ENCODE measurements at regions not wholly inside any gene's neighbourhood (a gene's known extent, or its start where the extent isn't known, plus 50 kb on each side); places are given as distances from the start of the nearest gene placed in this dataset.

DNA sequence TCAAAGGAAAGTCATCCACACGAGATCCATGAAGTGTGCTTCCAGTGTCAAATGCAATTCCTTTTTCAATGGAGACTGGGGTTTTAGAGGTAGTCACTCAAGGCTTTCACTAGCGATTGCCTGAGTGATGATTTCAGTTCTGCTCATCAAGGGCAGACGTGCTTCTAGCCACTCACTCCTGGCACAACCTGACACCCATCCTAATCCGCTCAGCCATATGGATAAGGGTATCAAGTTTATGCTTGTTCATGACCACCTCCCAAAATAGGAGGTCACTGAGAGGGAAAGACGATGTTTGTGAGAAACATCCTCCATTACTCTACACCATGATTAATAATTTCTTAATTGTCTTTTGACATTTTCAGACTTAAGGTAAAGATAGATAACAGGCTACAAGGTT is 91.3 kb upstream of the HEY2 start:
- TF ChIP-seq JUND (IDR thresholded peaks at IDR 0.05): no peak
- no peak for TF ChIP-seq SMC3 (IDR thresholded peaks at IDR 0.05; ENCODE audit: low read depth, low read length)
- TF ChIP-seq NRF1 (IDR thresholded peaks at IDR 0.05; ENCODE audit: low read depth, low read length): no peak
- TF ChIP-seq GATA2 (CRISPR knock-in tag; IDR thresholded peaks at IDR 0.05): no peak
- no peak for TF ChIP-seq POLR2AphosphoS5 (IDR thresholded peaks at IDR 0.05; ENCODE audit: low read depth, low read length)
- no peak for TF ChIP-seq RAD21 (IDR thresholded peaks at IDR 0.05; ENCODE audit: low read length)
- no peak for TF ChIP-seq FOXJ3 (CRISPR knock-in tag; IDR thresholded peaks at IDR 0.05)
- TF ChIP-seq, protein P1, sequence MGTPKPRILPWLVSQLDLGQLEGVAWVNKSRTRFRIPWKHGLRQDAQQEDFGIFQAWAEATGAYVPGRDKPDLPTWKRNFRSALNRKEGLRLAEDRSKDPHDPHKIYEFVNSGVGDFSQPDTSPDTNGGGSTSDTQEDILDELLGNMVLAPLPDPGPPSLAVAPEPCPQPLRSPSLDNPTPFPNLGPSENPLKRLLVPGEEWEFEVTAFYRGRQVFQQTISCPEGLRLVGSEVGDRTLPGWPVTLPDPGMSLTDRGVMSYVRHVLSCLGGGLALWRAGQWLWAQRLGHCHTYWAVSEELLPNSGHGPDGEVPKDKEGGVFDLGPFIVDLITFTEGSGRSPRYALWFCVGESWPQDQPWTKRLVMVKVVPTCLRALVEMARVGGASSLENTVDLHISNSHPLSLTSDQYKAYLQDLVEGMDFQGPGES (IDR thresholded peaks at IDR 0.05; ENCODE audit: low read depth, low read length): no peak
- TF ChIP-seq, protein P2, sequence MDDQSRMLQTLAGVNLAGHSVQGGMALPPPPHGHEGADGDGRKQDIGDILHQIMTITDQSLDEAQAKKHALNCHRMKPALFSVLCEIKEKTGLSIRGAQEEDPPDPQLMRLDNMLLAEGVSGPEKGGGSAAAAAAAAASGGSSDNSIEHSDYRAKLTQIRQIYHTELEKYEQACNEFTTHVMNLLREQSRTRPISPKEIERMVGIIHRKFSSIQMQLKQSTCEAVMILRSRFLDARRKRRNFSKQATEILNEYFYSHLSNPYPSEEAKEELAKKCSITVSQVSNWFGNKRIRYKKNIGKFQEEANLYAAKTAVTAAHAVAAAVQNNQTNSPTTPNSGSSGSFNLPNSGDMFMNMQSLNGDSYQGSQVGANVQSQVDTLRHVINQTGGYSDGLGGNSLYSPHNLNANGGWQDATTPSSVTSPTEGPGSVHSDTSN (IDR thresholded peaks at IDR 0.05): no peak
- no peak for TF ChIP-seq TEAD4 (IDR thresholded peaks at IDR 0.05; ENCODE audit: borderline replicate concordance, insufficient read depth)
- TF ChIP-seq TAF1 (IDR thresholded peaks at IDR 0.05; ENCODE audit: borderline replicate concordance, low read depth, low read length): no peak
- TF ChIP-seq ELF1 (IDR thresholded peaks at IDR 0.05): no peak
- H2AFZ ChIP-seq (ENCODE audit: low read depth): no peak overlapping the region
- H3F3A ChIP-seq (replicated peaks; ENCODE audit: insufficient read depth): no peaks in the 10 kb centered on the region
- WGBS (ENCODE audit: low lambda C conversion rate): 2% methylated on average over 4 of the region's 5 CpGs
- H3K4me1 ChIP-seq (ENCODE audit: control insufficient read depth in 1 of 2, insufficient read depth in 2 of 2, low read depth in 1 of 2, low read length in 1 of 2): no peaks in the 10 kb centered on the region
- H3K9me3 ChIP-seq: no peaks in the 10 kb centered on the region
- H4K20me1 ChIP-seq (ENCODE audit: insufficient read depth): no peaks in the 10 kb centered on the region
- CTCF ChIA-PET: no interaction called here
- H3K4me3 ChIP-seq (ENCODE audit: low read depth in 2 of 2, low read length in 1 of 2): no peak overlapping the region
- H3K27me3 ChIP-seq (ENCODE audit: insufficient read depth): no peaks in the 10 kb centered on the region
- POLR2A ChIA-PET: no interaction called here
- DNase-seq: no peak
- no peak overlapping the region for H3K27ac ChIP-seq (ENCODE audit: low read depth in 2 of 2, low read length in 1 of 2)
- no peak overlapping the region for H3K4me2 ChIP-seq
- no peaks in the 10 kb centered on the region for H3K36me3 ChIP-seq (replicated peaks in 1 of 2; ENCODE audit: control insufficient read depth in 1 of 2, insufficient read depth in 2 of 2, low read length in 1 of 2)
- H3K9ac ChIP-seq: no peak overlapping the region
- no peaks in the 10 kb centered on the region for H3K9me2 ChIP-seq
- no peaks in the 10 kb centered on the region for H3K79me2 ChIP-seq (ENCODE audit: insufficient read depth)

DNA sequence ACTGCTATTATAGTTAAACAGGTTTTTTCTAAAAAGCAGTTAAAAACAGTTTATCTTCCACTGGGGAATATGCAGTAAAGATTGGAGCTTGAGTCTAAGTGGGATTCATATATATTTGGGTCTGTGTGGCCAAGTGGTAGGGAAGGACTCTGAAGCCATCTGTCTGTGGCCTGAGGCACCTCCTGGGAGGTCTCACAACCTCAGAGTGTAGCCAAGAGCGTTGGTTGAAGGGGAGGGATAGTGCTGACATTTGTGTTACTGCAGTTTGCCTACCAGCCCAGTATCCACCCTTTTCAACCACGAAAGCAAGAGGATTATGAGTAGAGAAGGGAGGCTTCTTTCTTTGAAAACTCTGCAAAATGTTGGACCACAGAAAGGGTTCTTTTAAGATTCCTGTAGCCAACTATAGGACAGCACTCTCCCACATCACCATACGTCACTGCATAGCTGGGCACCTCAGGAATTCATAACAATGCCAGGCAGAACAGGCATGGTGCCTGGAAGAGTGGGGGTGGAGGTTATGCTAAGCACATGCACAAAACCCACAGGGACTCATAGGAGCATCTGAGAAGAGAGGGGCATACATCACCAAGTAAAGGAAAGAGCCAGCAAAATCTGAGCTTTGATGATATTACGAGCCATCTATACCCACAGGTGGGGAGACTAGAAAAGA is 90.5 kb upstream of the HEY2 start:
- CTCF ChIA-PET: no interaction called here
- TF ChIP-seq, protein P3, sequence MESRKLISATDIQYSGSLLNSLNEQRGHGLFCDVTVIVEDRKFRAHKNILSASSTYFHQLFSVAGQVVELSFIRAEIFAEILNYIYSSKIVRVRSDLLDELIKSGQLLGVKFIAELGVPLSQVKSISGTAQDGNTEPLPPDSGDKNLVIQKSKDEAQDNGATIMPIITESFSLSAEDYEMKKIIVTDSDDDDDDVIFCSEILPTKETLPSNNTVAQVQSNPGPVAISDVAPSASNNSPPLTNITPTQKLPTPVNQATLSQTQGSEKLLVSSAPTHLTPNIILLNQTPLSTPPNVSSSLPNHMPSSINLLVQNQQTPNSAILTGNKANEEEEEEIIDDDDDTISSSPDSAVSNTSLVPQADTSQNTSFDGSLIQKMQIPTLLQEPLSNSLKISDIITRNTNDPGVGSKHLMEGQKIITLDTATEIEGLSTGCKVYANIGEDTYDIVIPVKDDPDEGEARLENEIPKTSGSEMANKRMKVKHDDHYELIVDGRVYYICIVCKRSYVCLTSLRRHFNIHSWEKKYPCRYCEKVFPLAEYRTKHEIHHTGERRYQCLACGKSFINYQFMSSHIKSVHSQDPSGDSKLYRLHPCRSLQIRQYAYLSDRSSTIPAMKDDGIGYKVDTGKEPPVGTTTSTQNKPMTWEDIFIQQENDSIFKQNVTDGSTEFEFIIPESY (IDR thresholded peaks at IDR 0.05; ENCODE audit: borderline replicate concordance, low read depth): no peak
- TF ChIP-seq, protein P4, sequence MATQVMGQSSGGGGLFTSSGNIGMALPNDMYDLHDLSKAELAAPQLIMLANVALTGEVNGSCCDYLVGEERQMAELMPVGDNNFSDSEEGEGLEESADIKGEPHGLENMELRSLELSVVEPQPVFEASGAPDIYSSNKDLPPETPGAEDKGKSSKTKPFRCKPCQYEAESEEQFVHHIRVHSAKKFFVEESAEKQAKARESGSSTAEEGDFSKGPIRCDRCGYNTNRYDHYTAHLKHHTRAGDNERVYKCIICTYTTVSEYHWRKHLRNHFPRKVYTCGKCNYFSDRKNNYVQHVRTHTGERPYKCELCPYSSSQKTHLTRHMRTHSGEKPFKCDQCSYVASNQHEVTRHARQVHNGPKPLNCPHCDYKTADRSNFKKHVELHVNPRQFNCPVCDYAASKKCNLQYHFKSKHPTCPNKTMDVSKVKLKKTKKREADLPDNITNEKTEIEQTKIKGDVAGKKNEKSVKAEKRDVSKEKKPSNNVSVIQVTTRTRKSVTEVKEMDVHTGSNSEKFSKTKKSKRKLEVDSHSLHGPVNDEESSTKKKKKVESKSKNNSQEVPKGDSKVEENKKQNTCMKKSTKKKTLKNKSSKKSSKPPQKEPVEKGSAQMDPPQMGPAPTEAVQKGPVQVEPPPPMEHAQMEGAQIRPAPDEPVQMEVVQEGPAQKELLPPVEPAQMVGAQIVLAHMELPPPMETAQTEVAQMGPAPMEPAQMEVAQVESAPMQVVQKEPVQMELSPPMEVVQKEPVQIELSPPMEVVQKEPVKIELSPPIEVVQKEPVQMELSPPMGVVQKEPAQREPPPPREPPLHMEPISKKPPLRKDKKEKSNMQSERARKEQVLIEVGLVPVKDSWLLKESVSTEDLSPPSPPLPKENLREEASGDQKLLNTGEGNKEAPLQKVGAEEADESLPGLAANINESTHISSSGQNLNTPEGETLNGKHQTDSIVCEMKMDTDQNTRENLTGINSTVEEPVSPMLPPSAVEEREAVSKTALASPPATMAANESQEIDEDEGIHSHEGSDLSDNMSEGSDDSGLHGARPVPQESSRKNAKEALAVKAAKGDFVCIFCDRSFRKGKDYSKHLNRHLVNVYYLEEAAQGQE (IDR thresholded peaks at IDR 0.05; ENCODE audit: low read depth, low read length): no peak
- TF ChIP-seq SMC3 (IDR thresholded peaks at IDR 0.05; ENCODE audit: low read depth, low read length) (no peak), FOXJ3 (CRISPR knock-in tag; IDR thresholded peaks at IDR 0.05) (no peak), ELF1 (IDR thresholded peaks at IDR 0.05) (no peak), SIN3A (IDR thresholded peaks at IDR 0.05; ENCODE audit: borderline replicate concordance, low read depth, low read length) (no peak), YY1 (IDR thresholded peaks at IDR 0.05; ENCODE audit: low read depth) (no peak), MEF2A (IDR thresholded peaks at IDR 0.05; ENCODE audit: borderline replicate concordance, low read depth) (no peak), GABPA (IDR thresholded peaks at IDR 0.05; ENCODE audit: low read depth) (no peak), RAD21 (IDR thresholded peaks at IDR 0.05; ENCODE audit: low read length) (no peak), JUND (IDR thresholded peaks at IDR 0.05) (no peak), TEAD4 (IDR thresholded peaks at IDR 0.05; ENCODE audit: borderline replicate concordance, insufficient read depth) (no peak)
- TF ChIP-seq, protein P1 (IDR thresholded peaks at IDR 0.05; ENCODE audit: low read depth, low read length): no peak

More for the DNA sequence above, 90.5 kb upstream of the HEY2 start:
- no peak overlapping the region for H3K27ac ChIP-seq (ENCODE audit: low read depth in 2 of 2, low read length in 1 of 2)
- no peaks in the 10 kb centered on the region for H3K36me3 ChIP-seq (replicated peaks in 1 of 2; ENCODE audit: control insufficient read depth in 1 of 2, insufficient read depth in 2 of 2, low read length in 1 of 2)
- POLR2A ChIA-PET: no interaction called here
- no peaks in the 10 kb centered on the region for H3K9me2 ChIP-seq
- H3K4me1 ChIP-seq (ENCODE audit: control insufficient read depth in 1 of 2, insufficient read depth in 2 of 2, low read depth in 1 of 2, low read length in 1 of 2): no peaks in the 10 kb centered on the region
- no peaks in the 10 kb centered on the region for H4K20me1 ChIP-seq (ENCODE audit: insufficient read depth)
- H3K9ac ChIP-seq: no peak overlapping the region
- H3K4me2 ChIP-seq: no peak overlapping the region
- H3K9me3 ChIP-seq: no peaks in the 10 kb centered on the region
- H3K27me3 ChIP-seq (ENCODE audit: insufficient read depth): no peaks in the 10 kb centered on the region
- 0% methylated on average over 4 of the region's 4 CpGs for WGBS (ENCODE audit: low lambda C conversion rate)
- no peaks in the 10 kb centered on the region for H3K79me2 ChIP-seq (ENCODE audit: insufficient read depth)
- no peak overlapping the region for H3K4me3 ChIP-seq (ENCODE audit: low read depth in 2 of 2, low read length in 1 of 2)
- H2AFZ ChIP-seq (ENCODE audit: low read depth): no peak overlapping the region
- H3F3A ChIP-seq (replicated peaks; ENCODE audit: insufficient read depth): no peaks in the 10 kb centered on the region
- no peak for DNase-seq
